ENCODE measurements at regions not wholly inside any gene's neighbourhood (a gene's known extent, or its start where the extent isn't known, plus 50 kb on each side); places are given as distances from the start of the nearest gene placed in this dataset.

- peak; percentile 28 for DNase-seq (ENCODE audit: low read depth)
- peak; percentile 20 for TF ChIP-seq CTCF (conservative IDR thresholded peaks at IDR 0.05; ENCODE audit: control insufficient read depth, insufficient read depth, low read depth, low read length)
- H3K4me3 ChIP-seq (ENCODE audit: control insufficient read depth, low read depth, low read length) = no peak overlapping the region
Measured at GRCh38 chr5:166961028-166961427, 1330.4 kb upstream of the WWC1 start.

GRCh38 chr5:166961913-166962312 lies 1329.5 kb upstream of the WWC1 start:
- H3K4me3 ChIP-seq (ENCODE audit: control insufficient read depth, low read depth, low read length) = no peak overlapping the region
- no peak for TF ChIP-seq CTCF (conservative IDR thresholded peaks at IDR 0.05; ENCODE audit: control insufficient read depth, insufficient read depth, low read depth, low read length)
- DNase-seq (ENCODE audit: low read depth) = no peak

- no peak for TF ChIP-seq CTCF (conservative IDR thresholded peaks at IDR 0.05; ENCODE audit: control insufficient read depth, insufficient read depth, low read depth, low read length)
- DNase-seq (ENCODE audit: low read depth) = no peak
- no peak overlapping the region for H3K4me3 ChIP-seq (ENCODE audit: control insufficient read depth, low read depth, low read length)
Measured at GRCh38 chr5:166962461-166962860, 1329.0 kb upstream of the WWC1 start.

GRCh38 chr5:166963596-166963995 lies 1327.8 kb upstream of the WWC1 start:
- H3K4me3 ChIP-seq (ENCODE audit: control insufficient read depth, low read depth, low read length) = no peak overlapping the region
- DNase-seq (ENCODE audit: low read depth) = no peak
- TF ChIP-seq CTCF (conservative IDR thresholded peaks at IDR 0.05; ENCODE audit: control insufficient read depth, insufficient read depth, low read depth, low read length) = no peak

GRCh38 chr5:166977911-166978422 lies 1313.5 kb upstream of the WWC1 start:
- no peak overlapping the region for H3K4me3 ChIP-seq (ENCODE audit: control insufficient read depth, low read depth, low read length)
- no peak for DNase-seq (ENCODE audit: low read depth)
- TF ChIP-seq CTCF (conservative IDR thresholded peaks at IDR 0.05; ENCODE audit: control insufficient read depth, insufficient read depth, low read depth, low read length) = no peak

- H3K4me3 ChIP-seq (ENCODE audit: control insufficient read depth, low read depth, low read length) = peak overlapping the region; percentile 48
- no peak for DNase-seq (ENCODE audit: low read depth)
- TF ChIP-seq CTCF (conservative IDR thresholded peaks at IDR 0.05; ENCODE audit: control insufficient read depth, insufficient read depth, low read depth, low read length) = no peak
Measured at GRCh38 chr5:166979307-166979895, 1312.0 kb upstream of the WWC1 start.

GRCh38 chr5:166980666-166981065 lies 1310.8 kb upstream of the WWC1 start:
- H3K4me3 ChIP-seq (ENCODE audit: control insufficient read depth, low read depth, low read length) = no peak overlapping the region
- TF ChIP-seq CTCF (conservative IDR thresholded peaks at IDR 0.05; ENCODE audit: control insufficient read depth, insufficient read depth, low read depth, low read length) = no peak
- DNase-seq (ENCODE audit: low read depth) = no peak
